ENCODE measurements at regions not wholly inside any gene's neighbourhood (a gene's known extent, or its start where the extent isn't known, plus 50 kb on each side); places are given as distances from the start of the nearest gene placed in this dataset.

DNA sequence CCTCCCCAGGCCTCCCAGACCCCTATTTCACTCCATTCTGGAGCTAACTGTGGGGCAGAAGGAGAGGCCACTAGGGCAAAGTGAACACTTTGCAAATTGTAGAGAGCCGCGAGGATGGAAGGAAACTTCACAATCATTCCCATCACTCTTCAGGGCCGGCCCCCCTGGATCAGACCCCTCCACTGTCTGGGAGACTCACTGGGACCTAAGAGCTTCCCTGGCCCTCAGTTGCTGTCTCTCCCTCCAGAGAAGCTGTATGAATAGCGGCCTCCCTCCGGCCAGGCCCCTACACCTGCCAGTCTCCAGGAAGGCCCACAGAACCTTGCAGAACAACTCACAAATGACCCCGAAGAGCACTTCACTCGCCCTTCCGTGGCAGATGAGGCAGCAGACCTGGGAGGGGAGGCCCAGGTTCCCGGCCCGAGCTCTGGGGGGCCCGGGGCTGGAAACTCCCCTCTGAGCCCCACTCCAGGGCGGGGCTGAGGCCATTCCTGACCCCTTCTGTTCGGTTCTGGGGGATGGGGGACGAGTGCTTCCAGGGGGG is 141.9 kb upstream of the IER5L start:
- TF ChIP-seq, protein P1, sequence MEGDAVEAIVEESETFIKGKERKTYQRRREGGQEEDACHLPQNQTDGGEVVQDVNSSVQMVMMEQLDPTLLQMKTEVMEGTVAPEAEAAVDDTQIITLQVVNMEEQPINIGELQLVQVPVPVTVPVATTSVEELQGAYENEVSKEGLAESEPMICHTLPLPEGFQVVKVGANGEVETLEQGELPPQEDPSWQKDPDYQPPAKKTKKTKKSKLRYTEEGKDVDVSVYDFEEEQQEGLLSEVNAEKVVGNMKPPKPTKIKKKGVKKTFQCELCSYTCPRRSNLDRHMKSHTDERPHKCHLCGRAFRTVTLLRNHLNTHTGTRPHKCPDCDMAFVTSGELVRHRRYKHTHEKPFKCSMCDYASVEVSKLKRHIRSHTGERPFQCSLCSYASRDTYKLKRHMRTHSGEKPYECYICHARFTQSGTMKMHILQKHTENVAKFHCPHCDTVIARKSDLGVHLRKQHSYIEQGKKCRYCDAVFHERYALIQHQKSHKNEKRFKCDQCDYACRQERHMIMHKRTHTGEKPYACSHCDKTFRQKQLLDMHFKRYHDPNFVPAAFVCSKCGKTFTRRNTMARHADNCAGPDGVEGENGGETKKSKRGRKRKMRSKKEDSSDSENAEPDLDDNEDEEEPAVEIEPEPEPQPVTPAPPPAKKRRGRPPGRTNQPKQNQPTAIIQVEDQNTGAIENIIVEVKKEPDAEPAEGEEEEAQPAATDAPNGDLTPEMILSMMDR (IDR thresholded peaks at IDR 0.05; ENCODE audit: low read length, missing control alignments): no peak
- DNase-seq (ENCODE audit: low read depth): no peak
- H3K4me3 ChIP-seq (replicated peaks; ENCODE audit: low read depth, low read length): no peak overlapping the region

DNA sequence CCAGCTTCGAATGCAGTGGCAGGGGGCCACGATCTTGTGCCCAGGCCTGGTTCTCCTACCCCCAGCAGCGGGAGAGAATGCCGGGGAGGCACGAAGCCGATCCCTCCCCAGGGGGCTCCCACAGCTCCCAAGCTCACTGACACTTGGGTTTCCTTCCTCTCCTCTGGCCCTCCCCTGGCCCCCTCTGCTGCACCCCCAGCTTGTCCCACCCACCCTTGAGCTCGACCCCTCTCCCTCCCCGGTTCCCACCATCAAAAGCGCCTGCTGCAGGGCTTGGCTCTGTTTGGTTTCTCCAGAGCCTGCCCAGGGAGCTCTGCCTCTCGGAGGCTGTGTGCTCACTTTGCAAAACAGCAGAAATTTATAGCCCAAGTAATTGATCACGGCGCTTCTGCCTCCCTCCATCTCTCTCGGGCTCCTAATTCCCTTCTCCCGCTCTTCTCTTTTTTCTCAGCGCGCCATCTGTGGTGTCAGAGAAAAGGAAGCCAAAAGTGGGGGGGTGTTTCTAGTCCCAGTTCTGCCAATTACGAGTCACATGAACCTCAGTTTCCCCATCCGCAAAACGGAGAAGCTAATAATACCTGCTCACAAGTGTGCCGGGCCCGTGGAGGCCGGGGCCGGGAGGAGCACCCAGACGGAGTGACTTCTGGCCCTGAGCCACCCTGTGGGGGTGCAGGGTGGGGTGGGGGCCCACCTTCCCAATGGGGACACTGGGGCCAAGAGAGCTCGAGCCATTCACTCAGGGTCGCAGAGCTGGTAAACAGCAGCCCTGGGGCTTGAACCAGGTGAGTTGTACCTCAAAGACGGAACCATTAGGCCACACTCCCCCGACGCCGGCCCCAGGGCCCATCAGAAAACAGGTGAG is 141.2 kb upstream of the IER5L start:
- TF ChIP-seq, protein P1 (IDR thresholded peaks at IDR 0.05; ENCODE audit: low read length, missing control alignments): no peak
- H3K4me3 ChIP-seq (replicated peaks; ENCODE audit: low read depth, low read length): no peak overlapping the region
- DNase-seq (ENCODE audit: low read depth): no peak

DNA sequence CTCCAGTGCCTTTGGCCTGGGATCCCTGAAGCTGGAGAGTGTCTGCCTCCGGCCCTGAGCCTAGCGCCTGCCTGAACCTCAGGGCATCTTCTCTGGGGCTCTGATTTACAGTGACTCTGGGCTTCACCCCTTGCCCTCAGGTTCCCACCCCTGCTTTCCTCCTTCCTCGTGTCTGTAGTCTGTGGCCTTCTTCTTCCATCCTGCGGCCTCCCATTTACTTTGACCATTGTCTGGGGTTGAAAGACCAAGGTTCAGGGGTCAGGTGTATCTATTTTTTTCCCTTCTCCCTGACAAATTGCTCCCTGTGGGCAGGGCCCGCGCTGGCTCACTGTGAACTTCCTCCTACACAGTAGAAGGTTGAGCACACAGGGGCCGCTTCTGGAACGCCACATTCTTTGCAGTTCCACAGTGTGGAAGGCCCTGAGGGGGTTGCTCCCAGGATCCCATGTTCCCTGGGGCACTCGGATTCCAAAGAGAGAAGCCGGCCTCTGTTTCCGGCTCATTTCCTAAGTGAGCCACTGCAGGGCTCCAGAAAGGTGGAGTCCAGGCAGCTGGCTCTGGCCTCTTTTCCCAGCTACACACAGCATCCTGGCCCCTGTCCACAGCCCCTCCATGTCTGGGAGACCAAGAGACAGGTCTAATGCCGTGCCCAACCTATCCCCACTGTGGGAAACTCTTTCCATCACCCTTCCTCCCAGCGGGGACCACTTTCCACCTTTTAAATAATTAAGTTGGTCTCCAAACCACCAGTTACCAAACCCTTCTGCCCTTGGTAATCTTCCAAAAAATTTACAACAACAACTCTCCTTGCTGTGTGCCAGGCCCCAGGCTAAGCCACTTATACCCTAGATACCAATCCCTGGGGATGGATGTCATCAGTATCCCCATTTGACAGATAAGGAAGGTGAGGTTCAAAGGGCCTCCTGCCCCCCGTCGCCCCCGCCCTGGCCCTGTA is 140.3 kb upstream of the IER5L start:
- TF ChIP-seq, protein P1 (IDR thresholded peaks at IDR 0.05; ENCODE audit: low read length, missing control alignments): no peak
- no peak for DNase-seq (ENCODE audit: low read depth)
- H3K4me3 ChIP-seq (replicated peaks; ENCODE audit: low read depth, low read length): no peak overlapping the region

DNA sequence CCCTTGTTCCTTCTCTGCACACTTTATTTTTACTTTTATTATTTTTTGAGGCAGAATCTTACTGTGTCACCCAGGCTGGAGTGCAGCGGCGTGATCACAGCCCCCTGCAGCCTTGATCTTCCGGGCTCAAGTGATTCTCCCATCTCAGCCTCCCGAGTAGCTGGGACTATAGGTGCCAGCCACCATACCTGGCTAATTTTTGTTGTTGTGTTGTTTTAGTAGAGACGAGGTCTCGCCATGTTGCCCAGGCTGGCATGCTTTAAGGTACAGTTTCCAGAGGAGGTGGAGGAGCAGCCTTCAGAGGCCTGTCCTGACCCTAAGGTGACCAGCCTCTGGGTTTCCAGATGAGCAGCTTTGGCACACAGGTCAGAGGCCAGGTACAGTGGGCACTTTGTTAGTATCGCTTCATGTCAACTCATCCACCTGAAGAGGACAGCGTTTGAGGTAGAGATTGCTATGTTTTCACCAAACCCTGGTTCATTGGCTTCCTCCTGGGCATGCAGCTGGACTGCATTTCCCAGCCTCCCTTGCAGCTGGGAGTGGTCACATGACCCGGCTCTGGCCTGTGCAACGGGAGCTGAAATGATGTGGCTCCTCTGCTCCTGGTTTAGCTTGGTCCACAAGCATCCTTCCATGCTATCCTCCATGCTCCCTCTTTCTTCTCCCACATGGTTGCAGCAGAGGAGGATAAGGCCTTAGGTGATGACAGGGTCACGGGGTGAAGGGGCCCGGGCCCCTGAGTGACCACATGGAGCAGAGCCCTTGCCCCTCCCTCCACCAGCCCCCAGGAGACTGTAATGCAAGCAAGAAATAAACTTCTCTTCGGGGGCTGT is 139.3 kb upstream of the IER5L start:
- TF ChIP-seq, protein P1 (IDR thresholded peaks at IDR 0.05; ENCODE audit: low read length, missing control alignments): no peak
- DNase-seq (ENCODE audit: low read depth): peak; percentile 53

DNA sequence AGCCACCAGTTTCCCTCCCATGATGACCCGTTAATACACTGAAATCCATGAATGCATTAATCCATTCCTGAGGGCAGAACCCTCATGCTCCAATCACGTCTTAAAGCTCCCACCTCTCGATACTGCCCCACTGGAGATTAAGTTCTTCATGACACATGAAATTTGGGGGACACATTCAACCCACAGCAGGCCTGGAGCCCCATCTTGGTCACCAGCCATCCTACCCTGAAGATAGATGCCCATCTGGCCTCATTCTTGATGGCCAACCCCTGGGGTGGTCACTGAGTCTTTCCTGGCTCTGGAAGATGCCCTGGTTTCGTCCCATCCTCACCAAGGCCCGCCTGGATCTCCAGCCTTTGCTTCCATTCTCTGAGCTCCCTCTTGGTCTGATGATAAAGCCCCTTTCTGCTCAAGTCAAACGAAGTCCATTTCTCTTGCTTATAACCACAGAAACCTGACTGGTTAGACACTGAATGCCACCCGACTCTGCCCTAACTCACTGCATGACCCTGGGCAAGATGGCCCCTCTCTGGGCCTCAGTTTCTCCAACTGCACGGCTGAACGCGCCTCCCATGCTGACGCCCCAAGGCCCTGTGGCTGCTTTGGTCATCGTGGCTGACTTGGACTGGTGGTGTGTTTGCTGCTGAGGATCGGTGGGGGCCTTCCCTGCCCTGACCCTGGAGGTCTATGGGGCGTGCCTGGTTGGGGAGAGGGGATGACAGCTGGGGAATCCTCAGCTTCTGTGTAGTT is 138.4 kb upstream of the IER5L start:
- H3K4me3 ChIP-seq (replicated peaks; ENCODE audit: low read depth, low read length): no peak overlapping the region
- TF ChIP-seq, protein P1 (IDR thresholded peaks at IDR 0.05; ENCODE audit: low read length, missing control alignments): no peak
- DNase-seq (ENCODE audit: low read depth): no peak

More for the DNA sequence above, 139.3 kb upstream of the IER5L start:
- H3K4me3 ChIP-seq (replicated peaks; ENCODE audit: low read depth, low read length): no peak overlapping the region
